ENCODE measurements at regions not wholly inside any gene's neighbourhood (a gene's known extent, or its start where the extent isn't known, plus 50 kb on each side); places are given as distances from the start of the nearest gene placed in this dataset.

- no peak for DNase-seq
- Histone ChIP-seq H3K4me3 (no peak overlapping the region), H3K9me3 (no peaks in the 10 kb centered on the region), H3K4me1 (no peaks in the 10 kb centered on the region), H3K27me3 (no peaks in the 10 kb centered on the region), H3K36me3 (no peaks in the 10 kb centered on the region), H3K27ac (no peak overlapping the region)
- no peak for TF ChIP-seq POLR2A (IDR thresholded peaks at IDR 0.05)
- no peak for TF ChIP-seq CTCF (IDR thresholded peaks at IDR 0.05)
- ATAC-seq: no peak
- WGBS (ENCODE audit: insufficient coverage, low coverage, low lambda C conversion rate, missing lambda C conversion rate): 43% methylated on average over 4 of the region's 6 CpGs
- intact Hi-C loops (cut with DNase I): no loop called here
Observed at GRCh38 chrX:51281758-51282318, 50.8 kb upstream of the NUDT10 start.
